Activated CD8-positive, alpha-beta T cell treated with anti-CD3 and anti-CD28 coated beads for 36 hours (primary cell): ENCODE measurements at regions not wholly inside any gene's neighbourhood (a gene's known extent, or its start where the extent isn't known, plus 50 kb on each side); places are given as distances from the start of the nearest gene placed in this dataset.

Source experiments
- ATAC-seq: fragments of 200-7000 bp; cut with Tn5 transposase; one replicate; pipeline ENCODE4 v1.10.0; 2021; ENCODE audit warnings: mild to moderate bottlenecking, moderate library complexity
- CTCF ChIA-PET: fragments of 350-600 bp; sonication (Branson Sonifier 250); formaldehyde crosslinking; loops from one replicate; lab custom pipeline; 2021; ENCODE audit warnings: antibody characterized with exemption; lab: Charles Lee
- POLR2A ChIA-PET: fragments of 350-600 bp; sonication (Branson Sonifier 250); formaldehyde crosslinking; loops from one replicate; lab custom pipeline; 2021; ENCODE audit warnings: antibody characterized with exemption; lab: Charles Lee
- DNase-seq: peaks from one replicate; pipeline ENCODE4 v3.0.0-alpha.2; 2020
- H3K27ac Mint-ChIP-seq: one replicate; pipeline ENCODE4 v1.8.0; 2021; ENCODE audit warnings: mild to moderate bottlenecking, mixed read lengths
- H3K27me3 Mint-ChIP-seq: one replicate; pipeline ENCODE4 v1.8.0; 2021; ENCODE audit warnings: mixed read lengths
- H3K36me3 Mint-ChIP-seq: one replicate; pipeline ENCODE4 v1.8.0; 2021; ENCODE audit warnings: low read depth, mixed read lengths
- H3K4me1 Mint-ChIP-seq: one replicate; pipeline ENCODE4 v1.8.0; 2021; ENCODE audit warnings: low read depth, mixed read lengths
- H3K4me3 Mint-ChIP-seq: one replicate; pipeline ENCODE4 v1.8.0; 2021; ENCODE audit warnings: mild to moderate bottlenecking, moderate library complexity, mixed read lengths
- H3K9me3 Mint-ChIP-seq: one replicate; pipeline ENCODE4 v1.8.0; 2021; ENCODE audit warnings: mixed read lengths
- CTCF ChIP-seq: fragments of 200-600 bp; IDR thresholded peaks from one replicate; pipeline ENCODE4 v1.8.0; 2022; ENCODE audit warnings: antibody characterized with exemption, mild to moderate bottlenecking
- intact Hi-C: fragments of 100-400 bp; cut with micrococcal nuclease; formaldehyde crosslinking; loops from one replicate; pipeline ENCODE4 v1.10.0; 2022

DNA sequence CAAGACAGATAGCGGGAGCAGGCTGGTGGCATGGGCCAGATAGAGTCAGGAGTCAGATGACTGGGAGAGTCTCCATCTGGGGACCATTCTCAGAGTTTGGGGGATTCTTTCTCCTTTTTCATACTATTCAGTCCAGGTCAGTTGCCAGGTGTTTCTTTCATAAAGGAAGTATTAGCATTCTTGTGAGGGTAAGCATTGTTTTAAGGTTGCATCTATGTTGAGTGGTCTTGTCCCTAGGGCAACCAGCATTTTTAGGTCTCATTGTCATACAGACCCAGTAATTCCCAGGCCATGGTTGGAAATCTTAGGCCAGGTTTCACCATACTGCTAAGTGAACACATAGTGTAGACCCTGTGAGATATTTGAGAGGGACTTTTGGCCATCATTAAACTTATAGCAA is 122.3 kb upstream of the POC5 start:
- no peak for TF ChIP-seq CTCF
- intact Hi-C loops = no loop called here
- no peaks in the 10 kb centered on the region for H3K4me1 Mint-ChIP-seq
- ChIA-PET POLR2A (no interaction called here), CTCF (no interaction called here)
- no peaks in the 10 kb centered on the region for H3K9me3 Mint-ChIP-seq
- DNase-seq (no peak), ATAC-seq (no peak)
- no peak overlapping the region for H3K27ac Mint-ChIP-seq
- no peaks in the 10 kb centered on the region for H3K36me3 Mint-ChIP-seq
- H3K27me3 Mint-ChIP-seq = peaks cover 7% of the 10 kb centered on the region
- H3K4me3 Mint-ChIP-seq = no peak overlapping the region

- ChIA-PET POLR2A (no interaction called here), CTCF (interaction anchor here (1.4 kb wide), 1 partner anchor 338 kb away, joined by 3 read pairs; no protein-coding TSS in a partner anchor)
- no peak for DNase-seq
- no peak overlapping the region for H3K27ac Mint-ChIP-seq
- H3K4me3 Mint-ChIP-seq = no peak overlapping the region
- intact Hi-C loops = no loop called here
- H3K4me1 Mint-ChIP-seq = no peaks in the 10 kb centered on the region
- H3K36me3 Mint-ChIP-seq = no peaks in the 10 kb centered on the region
- no peak for TF ChIP-seq CTCF
- no peak for ATAC-seq
- no peaks in the 10 kb centered on the region for H3K9me3 Mint-ChIP-seq
- peaks cover 4% of the 10 kb centered on the region for H3K27me3 Mint-ChIP-seq
Measured at GRCh38 chr5:75837258-75837841, 120.1 kb upstream of the POC5 start.

DNA sequence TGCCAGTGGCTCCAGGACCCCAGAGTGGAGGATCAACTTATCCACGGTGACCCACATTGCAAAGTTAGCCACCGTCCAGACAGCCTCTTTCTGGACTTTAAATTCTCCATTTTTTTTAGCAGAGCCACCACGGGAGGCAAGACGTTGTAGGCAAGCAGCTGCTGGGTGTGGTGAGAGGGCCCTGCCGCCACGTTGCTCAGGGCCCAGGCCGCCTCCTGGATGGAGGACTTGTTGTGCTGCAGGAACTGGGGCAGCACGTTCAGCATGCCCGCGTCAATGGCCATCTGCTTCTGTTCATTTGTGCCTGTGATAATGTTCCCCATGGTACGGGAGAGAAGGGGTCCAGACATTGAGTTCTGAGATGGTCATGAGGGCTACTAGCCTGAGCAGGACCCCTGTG is 114.3 kb upstream of the POC5 start:
- TF ChIP-seq CTCF = no peak
- Mint-ChIP-seq H3K4me1 (no peaks in the 10 kb centered on the region), H3K27me3 (no peaks in the 10 kb centered on the region), H3K9me3 (no peaks in the 10 kb centered on the region), H3K4me3 (no peak overlapping the region), H3K36me3 (no peaks in the 10 kb centered on the region), H3K27ac (no peak overlapping the region)
- intact Hi-C loops = no loop called here
- POLR2A ChIA-PET = no interaction called here
- CTCF ChIA-PET = no interaction called here
- DNase-seq = no peak
- ATAC-seq = no peak

DNA sequence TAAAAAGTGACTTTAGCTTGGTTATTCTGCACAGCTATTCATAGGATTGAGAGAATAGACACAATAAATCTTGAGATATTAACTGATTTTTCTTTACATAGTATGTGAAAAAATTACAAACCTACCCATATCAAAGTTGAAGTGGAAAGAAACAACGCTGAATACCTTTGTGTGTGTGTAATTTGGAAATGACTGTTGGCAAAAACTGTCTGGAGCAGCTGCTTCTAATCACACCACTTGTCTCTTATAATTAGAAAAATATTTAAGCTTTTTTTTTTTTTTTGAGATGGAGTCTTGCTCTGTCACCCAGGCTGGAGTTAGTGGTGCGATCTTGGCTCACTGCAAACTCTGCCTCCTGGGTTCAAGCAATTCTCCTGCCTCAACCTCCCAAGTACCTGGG is 110.8 kb upstream of the POC5 start:
- Mint-ChIP-seq H3K9me3 (no peaks in the 10 kb centered on the region), H3K4me3 (no peak overlapping the region), H3K27me3 (no peaks in the 10 kb centered on the region), H3K36me3 (no peaks in the 10 kb centered on the region), H3K27ac (no peak overlapping the region), H3K4me1 (no peaks in the 10 kb centered on the region)
- intact Hi-C loops = no loop called here
- DNase-seq (no peak), ATAC-seq (no peak)
- CTCF ChIA-PET = no interaction called here
- POLR2A ChIA-PET = no interaction called here
- no peak for TF ChIP-seq CTCF

- DNase-seq = no peak
- TF ChIP-seq CTCF = no peak
- ChIA-PET POLR2A (no interaction called here), CTCF (no interaction called here)
- ATAC-seq = no peak
- Mint-ChIP-seq H3K9me3 (peaks cover 2% of the 10 kb centered on the region), H3K36me3 (no peaks in the 10 kb centered on the region), H3K27me3 (peaks cover 2% of the 10 kb centered on the region), H3K27ac (no peak overlapping the region), H3K4me3 (no peak overlapping the region), H3K4me1 (no peaks in the 10 kb centered on the region)
- intact Hi-C loops = no loop called here
Measured at GRCh38 chr5:75824323-75824722, 107.1 kb upstream of the POC5 start.
